ENCODE measurements at regions not wholly inside any gene's neighbourhood (a gene's known extent, or its start where the extent isn't known, plus 50 kb on each side); places are given as distances from the start of the nearest gene placed in this dataset.

GRCh38 chr3:150035301-150035779 is 64.6 kb upstream of the PFN2 start (continued):
- TF ChIP-seq BCLAF1 (IDR thresholded peaks at IDR 0.05; ENCODE audit: borderline replicate concordance in 1 of 2, control insufficient read depth in 1 of 2, low read depth in 2 of 2, low read length in 1 of 2): no peak
- no peak for TF ChIP-seq TGIF2 (CRISPR knock-in tag; IDR thresholded peaks at IDR 0.05)
- no peak for TF ChIP-seq ZNF764 (CRISPR knock-in tag; IDR thresholded peaks at IDR 0.05; ENCODE audit: low read depth)
- no peak for TF ChIP-seq CCNT2 (IDR thresholded peaks at IDR 0.05; ENCODE audit: borderline replicate concordance, extremely low read depth, insufficient read length, low read depth, low read length)

GRCh38 chr3:150033721-150034120 is 63.0 kb upstream of the PFN2 start:
- Histone ChIP-seq H4K20me1 (replicated peaks; ENCODE audit: control insufficient read depth, insufficient read depth, low read length) (no peaks in the 10 kb centered on the region), H3K9ac (ENCODE audit: insufficient read depth in 1 of 2, low read depth in 2 of 2, low read length in 2 of 2) (no peak overlapping the region), H3K27ac (ENCODE audit: extremely low read depth, low read depth, low read length) (no peak overlapping the region), H3K4me3 (no peak overlapping the region), H3K36me3 (ENCODE audit: control insufficient read depth, insufficient read depth, low read length) (no peaks in the 10 kb centered on the region), H2AFZ (ENCODE audit: low read depth, low read length) (no peak overlapping the region), H3K79me2 (ENCODE audit: control insufficient read depth, insufficient read depth, low read length) (no peaks in the 10 kb centered on the region), H3K27me3 (ENCODE audit: control insufficient read depth in 2 of 2, insufficient read depth in 2 of 2, low read length in 2 of 2) (peaks cover 2 to 10% of the 10 kb centered on the region in 2 experiments; a peak in 3 of 5 replicates), H3K4me2 (ENCODE audit: insufficient read depth, low read length) (no peak overlapping the region), H3K4me1 (replicated peaks in 1 of 2; ENCODE audit: control insufficient read depth in 2 of 2, insufficient read depth in 2 of 2, low read length in 2 of 2) (no peaks in the 10 kb centered on the region), H3K9me1 (ENCODE audit: control insufficient read depth, insufficient read depth, low read length) (no peaks in the 10 kb centered on the region), H3K9me3 (replicated peaks; ENCODE audit: control insufficient read depth, insufficient read depth, low read depth, low read length) (no peaks in the 10 kb centered on the region)
- in situ Hi-C loops (cut with MboI): no loop called here
- WGBS (ENCODE audit: insufficient coverage, low coverage, missing lambda C conversion rate): 0% methylated on average over 2 of the region's 2 CpGs
- FAIRE-seq: no peak
- TF ChIP-seq NCOA6 (IDR thresholded peaks at IDR 0.05) (no peak), SRSF3 (IDR thresholded peaks at IDR 0.05; ENCODE audit: insufficient read depth, low read length) (no peak), ZFX (CRISPR knock-in tag; IDR thresholded peaks at IDR 0.05) (no peak), LEF1 (IDR thresholded peaks at IDR 0.05) (no peak), NFRKB (IDR thresholded peaks at IDR 0.05; ENCODE audit: low read depth) (no peak), KDM2B (CRISPR knock-in tag; IDR thresholded peaks at IDR 0.05) (no peak), TFAP4 (CRISPR knock-in tag; IDR thresholded peaks at IDR 0.05; ENCODE audit: borderline replicate concordance) (no peak), HMG20A (CRISPR knock-in tag; conservative IDR thresholded peaks at IDR 0.05) (no peak)
- TF ChIP-seq, protein P1, sequence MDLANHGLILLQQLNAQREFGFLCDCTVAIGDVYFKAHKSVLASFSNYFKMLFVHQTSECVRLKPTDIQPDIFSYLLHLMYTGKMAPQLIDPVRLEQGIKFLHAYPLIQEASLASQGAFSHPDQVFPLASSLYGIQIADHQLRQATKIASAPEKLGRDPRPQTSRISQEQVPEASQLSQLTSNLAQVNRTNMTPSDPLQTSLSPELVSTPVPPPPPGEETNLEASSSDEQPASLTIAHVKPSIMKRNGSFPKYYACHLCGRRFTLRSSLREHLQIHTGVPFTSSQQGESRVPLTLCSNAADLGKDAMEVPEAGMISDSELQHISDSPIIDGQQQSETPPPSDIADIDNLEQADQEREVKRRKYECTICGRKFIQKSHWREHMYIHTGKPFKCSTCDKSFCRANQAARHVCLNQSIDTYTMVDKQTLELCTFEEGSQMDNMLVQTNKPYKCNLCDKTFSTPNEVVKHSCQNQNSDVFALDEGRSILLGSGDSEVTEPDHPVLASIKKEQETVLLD (IDR thresholded peaks at IDR 0.05): no peak
- no peak for ATAC-seq
- POLR2A ChIA-PET: interaction anchor here (0.6 kb wide), 1 partner anchor 44 kb away, joined by 3 read pairs; no protein-coding TSS in a partner anchor
- intact Hi-C loops (cut with micrococcal nuclease): no loop called here
- DNase-seq (ENCODE audit: extremely low read depth in 1 of 4, low spot score in 3 of 4): no peak
- CTCF ChIA-PET (ENCODE audit: low intra/inter-chr PET ratio): no interaction called here
- no TSS peak for BruUV-seq (replicated peaks)
